H1 (cell line): ENCODE measurements at regions not wholly inside any gene's neighbourhood (a gene's known extent, or its start where the extent isn't known, plus 50 kb on each side); places are given as distances from the start of the nearest gene placed in this dataset.

Experiments used
- CEBPB ChIP-seq: IDR thresholded peaks from 2 replicates; pipeline ENCODE4 v1.6.1; 2012; ENCODE audit warnings: low read depth, low read length
- POLR2A ChIP-seq, 2 experiments: IDR thresholded peaks; 1 replicate in 1 of 2; 2 replicates in 1 of 2; pipeline ENCODE4 v1.6.1; 2011; ENCODE audit warnings: low read depth in 2 of 2, low read length in 2 of 2, mild to moderate bottlenecking in 2 of 2; ENCODE audit errors: control extremely low read depth in 1 of 2
- TF ChIP-seq, protein P1 (sequence below), 3 experiments: IDR thresholded peaks; 1 replicate in 2 of 3; 2 replicates in 1 of 3; pipeline versions ENCODE4 v1.5.1 to v1.6.1; 2011; ENCODE audit warnings: low read length in 3 of 3, mild to moderate bottlenecking in 3 of 3, inconsistent platforms in 2 of 3, low read depth in 1 of 3, moderate library complexity in 1 of 3; ENCODE audit not compliant: insufficient read depth in 1 of 3; ENCODE audit errors: control extremely low read depth in 1 of 3

DNA sequence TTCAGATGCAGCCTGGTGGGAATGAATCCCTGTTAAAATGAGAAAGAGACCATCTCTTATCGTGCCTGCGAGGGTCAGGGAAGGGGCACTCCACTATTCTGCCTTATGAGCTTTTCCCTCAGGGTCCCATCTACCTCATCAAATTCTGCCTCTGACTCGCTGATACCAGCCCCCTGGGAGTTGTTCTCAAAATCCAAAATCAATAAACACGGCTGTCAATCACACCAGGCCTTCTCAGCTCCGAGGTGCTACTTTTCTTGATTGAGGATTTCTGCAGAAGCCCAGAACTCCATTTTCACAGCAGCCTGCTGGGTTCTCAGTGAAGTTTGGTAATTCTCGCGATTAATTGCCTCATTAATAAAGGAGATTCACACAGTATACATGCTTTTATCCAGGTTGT, 312.6 kb downstream of the STIM2 start:
- TF ChIP-seq, protein P1, sequence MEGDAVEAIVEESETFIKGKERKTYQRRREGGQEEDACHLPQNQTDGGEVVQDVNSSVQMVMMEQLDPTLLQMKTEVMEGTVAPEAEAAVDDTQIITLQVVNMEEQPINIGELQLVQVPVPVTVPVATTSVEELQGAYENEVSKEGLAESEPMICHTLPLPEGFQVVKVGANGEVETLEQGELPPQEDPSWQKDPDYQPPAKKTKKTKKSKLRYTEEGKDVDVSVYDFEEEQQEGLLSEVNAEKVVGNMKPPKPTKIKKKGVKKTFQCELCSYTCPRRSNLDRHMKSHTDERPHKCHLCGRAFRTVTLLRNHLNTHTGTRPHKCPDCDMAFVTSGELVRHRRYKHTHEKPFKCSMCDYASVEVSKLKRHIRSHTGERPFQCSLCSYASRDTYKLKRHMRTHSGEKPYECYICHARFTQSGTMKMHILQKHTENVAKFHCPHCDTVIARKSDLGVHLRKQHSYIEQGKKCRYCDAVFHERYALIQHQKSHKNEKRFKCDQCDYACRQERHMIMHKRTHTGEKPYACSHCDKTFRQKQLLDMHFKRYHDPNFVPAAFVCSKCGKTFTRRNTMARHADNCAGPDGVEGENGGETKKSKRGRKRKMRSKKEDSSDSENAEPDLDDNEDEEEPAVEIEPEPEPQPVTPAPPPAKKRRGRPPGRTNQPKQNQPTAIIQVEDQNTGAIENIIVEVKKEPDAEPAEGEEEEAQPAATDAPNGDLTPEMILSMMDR (IDR thresholded peaks at IDR 0.05; ENCODE audit: control extremely low read depth in 1 of 3, insufficient read depth in 1 of 3, low read depth in 1 of 3, low read length in 3 of 3), result no peak
- TF ChIP-seq POLR2A (IDR thresholded peaks at IDR 0.05; ENCODE audit: control extremely low read depth in 1 of 2, low read depth in 2 of 2, low read length in 2 of 2) (no peak), CEBPB (no peak)
